HepG2 (cell line): ENCODE measurements at regions not wholly inside any gene's neighbourhood (a gene's known extent, or its start where the extent isn't known, plus 50 kb on each side); places are given as distances from the start of the nearest gene placed in this dataset.

Source experiments
- ARID5B ChIP-seq: IDR thresholded peaks from 2 replicates; pipeline ENCODE4 v1.4.0; 2020; ENCODE audit warnings: mild to moderate bottlenecking, missing genetic modification reagents
- CEBPB ChIP-seq: IDR thresholded peaks from 2 replicates; pipeline ENCODE4 v1.6.1; 2011; ENCODE audit warnings: low read depth, low read length, improper control_type of control experiment, borderline replicate concordance
- CREM ChIP-seq, 2 experiments: sonication (generic) in 1 of 2; formaldehyde crosslinking in 1 of 2; IDR thresholded peaks; 2 replicates each; pipeline versions ENCODE4 v1.4.0 to v1.6.1; 2016 to 2020; ENCODE audit warnings: antibody characterized with exemption in 1 of 2, mild to moderate bottlenecking in 1 of 2, missing genetic modification reagents in 1 of 2
- EP300 ChIP-seq, 3 experiments: sonication (generic) in 1 of 3; formaldehyde crosslinking in 1 of 3; IDR thresholded peaks; 2 replicates each; pipeline versions ENCODE4 v1.5.1 to v1.6.1; 2011 to 2020; ENCODE audit warnings: low read depth in 2 of 3, low read length in 2 of 3, borderline replicate concordance in 1 of 3, improper control_type of control experiment in 1 of 3, mild to moderate bottlenecking in 1 of 3, missing genetic modification reagents in 1 of 3, moderate library complexity in 1 of 3
- FOXA3 ChIP-seq: IDR thresholded peaks from 2 replicates; pipeline ENCODE4 v1.6.1; 2016; ENCODE audit warnings: missing genetic modification reagents, missing compliant biosample characterization
- HINFP ChIP-seq: sonication (generic); formaldehyde crosslinking; IDR thresholded peaks from 2 replicates; pipeline ENCODE4 v1.4.0; 2020; ENCODE audit warnings: low read depth, mild to moderate bottlenecking, missing genetic modification reagents
- KDM6A ChIP-seq: IDR thresholded peaks from 2 replicates; pipeline ENCODE4 v1.6.1; 2016; ENCODE audit warnings: low read depth
- MYNN ChIP-seq: sonication (generic); formaldehyde crosslinking; IDR thresholded peaks from 2 replicates; pipeline ENCODE4 v1.4.0; 2020; ENCODE audit warnings: mild to moderate bottlenecking, low read depth, missing genetic modification reagents
- NAIF1 ChIP-seq: sonication (generic); formaldehyde crosslinking; IDR thresholded peaks from 2 replicates; pipeline ENCODE4 v1.5.0; 2020; ENCODE audit warnings: mild to moderate bottlenecking, missing genetic modification reagents, borderline replicate concordance
- PAWR ChIP-seq: sonication (generic); formaldehyde crosslinking; IDR thresholded peaks from 2 replicates; pipeline ENCODE4 v1.4.0; 2020; ENCODE audit warnings: missing genetic modification reagents, mild to moderate bottlenecking, borderline replicate concordance
- REXO4 ChIP-seq: sonication (generic); formaldehyde crosslinking; IDR thresholded peaks from 2 replicates; pipeline ENCODE4 v1.8.0; 2022; ENCODE audit warnings: missing genetic modification reagents, mild to moderate bottlenecking, borderline replicate concordance
- SIX1 ChIP-seq: sonication (generic); formaldehyde crosslinking; IDR thresholded peaks from 2 replicates; pipeline ENCODE4 v1.4.0; 2020; ENCODE audit warnings: missing genetic modification reagents, borderline replicate concordance
- TBL1XR1 ChIP-seq: fragments of 150-350 bp; IDR thresholded peaks from 2 replicates; pipeline ENCODE4 v1.6.1; 2014; ENCODE audit warnings: borderline replicate concordance, low read length; ENCODE audit not compliant: partially characterized antibody
- TCF7L2 ChIP-seq: IDR thresholded peaks from 2 replicates; pipeline ENCODE4 v1.6.1; 2011; ENCODE audit warnings: mild to moderate bottlenecking, low read depth, low read length, moderate library complexity
- ZBTB26 ChIP-seq: IDR thresholded peaks from 2 replicates; pipeline ENCODE4 v1.6.1; 2016; ENCODE audit warnings: missing compliant biosample characterization, missing genetic modification reagents, borderline replicate concordance
- ZBTB7A ChIP-seq: sonication (generic); formaldehyde crosslinking; IDR thresholded peaks from 2 replicates; pipeline ENCODE4 v1.8.0; 2022; ENCODE audit warnings: mild to moderate bottlenecking, missing genetic modification reagents
- ZNF282 ChIP-seq: fragments of 450-650 bp; IDR thresholded peaks from 2 replicates; pipeline ENCODE4 v1.6.1; 2018; ENCODE audit not compliant: partially characterized antibody
- ZNF549 ChIP-seq: sonication (generic); formaldehyde crosslinking; IDR thresholded peaks from 2 replicates; pipeline ENCODE4 v1.5.0; 2020; ENCODE audit warnings: missing genetic modification reagents
- ZNF678 ChIP-seq: sonication (generic); formaldehyde crosslinking; IDR thresholded peaks from 2 replicates; pipeline ENCODE4 v1.4.0; 2020; ENCODE audit warnings: mild to moderate bottlenecking, missing genetic modification reagents
- ZNF83 ChIP-seq: sonication (generic); formaldehyde crosslinking; IDR thresholded peaks from 2 replicates; pipeline ENCODE4 v1.4.0; 2020; ENCODE audit warnings: missing genetic modification reagents, mild to moderate bottlenecking, borderline replicate concordance
- TF ChIP-seq, protein P1 (sequence below): fragments of 450-650 bp; IDR thresholded peaks from 2 replicates; pipeline ENCODE4 v1.6.1; 2017
- TF ChIP-seq, protein P2 (sequence below): IDR thresholded peaks from 2 replicates; pipeline ENCODE4 v1.6.1; 2016; ENCODE audit warnings: missing compliant biosample characterization, missing genetic modification reagents, borderline replicate concordance

GRCh38 chr3:156606729-156607128 is 51.8 kb upstream of the SSR3 start (continued):
- 0 out of 2 replicates have a peak, but pooled peaks have one; percentile 22 for TF ChIP-seq ARID5B (CRISPR knock-in tag)
- no peak for TF ChIP-seq ZNF83 (CRISPR knock-in tag)
- no peak for TF ChIP-seq PAWR (CRISPR knock-in tag)
- peak; percentile 69; the same call in 1 of the 2 replicates for TF ChIP-seq CEBPB
- TF ChIP-seq HINFP = no peak
- no peak for TF ChIP-seq REXO4
- TF ChIP-seq ZNF678 (CRISPR knock-in tag) = no peak
- TF ChIP-seq ZNF282 = no peak
- no peak for TF ChIP-seq MYNN (CRISPR knock-in tag)
- TF ChIP-seq, protein P1, sequence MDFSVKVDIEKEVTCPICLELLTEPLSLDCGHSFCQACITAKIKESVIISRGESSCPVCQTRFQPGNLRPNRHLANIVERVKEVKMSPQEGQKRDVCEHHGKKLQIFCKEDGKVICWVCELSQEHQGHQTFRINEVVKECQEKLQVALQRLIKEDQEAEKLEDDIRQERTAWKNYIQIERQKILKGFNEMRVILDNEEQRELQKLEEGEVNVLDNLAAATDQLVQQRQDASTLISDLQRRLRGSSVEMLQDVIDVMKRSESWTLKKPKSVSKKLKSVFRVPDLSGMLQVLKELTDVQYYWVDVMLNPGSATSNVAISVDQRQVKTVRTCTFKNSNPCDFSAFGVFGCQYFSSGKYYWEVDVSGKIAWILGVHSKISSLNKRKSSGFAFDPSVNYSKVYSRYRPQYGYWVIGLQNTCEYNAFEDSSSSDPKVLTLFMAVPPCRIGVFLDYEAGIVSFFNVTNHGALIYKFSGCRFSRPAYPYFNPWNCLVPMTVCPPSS = no peak
- TF ChIP-seq SIX1 = no peak
- TF ChIP-seq ZNF549 (CRISPR knock-in tag) = no peak
- peak; percentile 66 for TF ChIP-seq FOXA3 (CRISPR knock-in tag)
- no peak for TF ChIP-seq ZBTB26 (CRISPR knock-in tag)
- no peak for TF ChIP-seq ZBTB7A (CRISPR knock-in tag)
- TF ChIP-seq KDM6A (CRISPR knock-in tag) = no peak
- TF ChIP-seq, protein P2, sequence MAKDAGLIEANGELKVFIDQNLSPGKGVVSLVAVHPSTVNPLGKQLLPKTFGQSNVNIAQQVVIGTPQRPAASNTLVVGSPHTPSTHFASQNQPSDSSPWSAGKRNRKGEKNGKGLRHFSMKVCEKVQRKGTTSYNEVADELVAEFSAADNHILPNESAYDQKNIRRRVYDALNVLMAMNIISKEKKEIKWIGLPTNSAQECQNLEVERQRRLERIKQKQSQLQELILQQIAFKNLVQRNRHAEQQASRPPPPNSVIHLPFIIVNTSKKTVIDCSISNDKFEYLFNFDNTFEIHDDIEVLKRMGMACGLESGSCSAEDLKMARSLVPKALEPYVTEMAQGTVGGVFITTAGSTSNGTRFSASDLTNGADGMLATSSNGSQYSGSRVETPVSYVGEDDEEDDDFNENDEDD (CRISPR knock-in tag) = no peak
- no peak for TF ChIP-seq NAIF1 (CRISPR knock-in tag)
- no peak for TF ChIP-seq CREM (IDR thresholded peaks at IDR 0.05)
- no peak for TF ChIP-seq CREM (CRISPR knock-in tag; IDR thresholded peaks at IDR 0.05)
- no peak for TF ChIP-seq TBL1XR1
- no peak for TF ChIP-seq EP300 (IDR thresholded peaks at IDR 0.05; ENCODE audit: low read depth in 2 of 2, low read length in 2 of 2)
- TF ChIP-seq EP300 (CRISPR knock-in tag; IDR thresholded peaks at IDR 0.05; ENCODE audit: borderline replicate concordance) = no peak
- TF ChIP-seq TCF7L2 = no peak
